MCF 10A (cell line): ENCODE measurements at regions not wholly inside any gene's neighbourhood (a gene's known extent, or its start where the extent isn't known, plus 50 kb on each side); places are given as distances from the start of the nearest gene placed in this dataset.

ENCODE experiments used
- BruUV-seq: library from RNA; stranded (reverse); fragments of 400-500 nt; replicated peaks from 2 replicates; lab custom pipeline; 2021; lab: Mats Ljungman, UMichigan
- CTCF ChIA-PET: fragments of 300-600 bp; sonication (Branson Sonifier 250); formaldehyde crosslinking; extraction: SDS; loops from one replicate; lab custom pipeline; 2021; ENCODE audit warnings: antibody characterized with exemption, inconsistent platforms; lab: Yijun Ruan, JAX
- POLR2A ChIA-PET: fragments of 300-600, 350-650 bp; sonication (Branson Sonifier 250); formaldehyde crosslinking; extraction: SDS; loops from one replicate; lab custom pipeline; 2020; ENCODE audit warnings: antibody characterized with exemption, inconsistent platforms; lab: Yijun Ruan, JAX
- DNase-seq: peaks from one replicate; pipeline ENCODE4 v3.0.0-alpha.2; 2018; ENCODE audit not compliant: unreplicated experiment
- H3K27ac Mint-ChIP-seq: one replicate; pipeline ENCODE4 v1.8.0; 2022; ENCODE audit warnings: mild to moderate bottlenecking, low read depth, mixed read lengths; ENCODE audit not compliant: unreplicated experiment
- H3K27me3 Mint-ChIP-seq: one replicate; pipeline ENCODE4 v1.8.0; 2022; ENCODE audit warnings: mixed read lengths; ENCODE audit not compliant: insufficient read depth, unreplicated experiment
- H3K36me3 Mint-ChIP-seq: one replicate; pipeline ENCODE4 v1.8.0; 2022; ENCODE audit warnings: mild to moderate bottlenecking, moderate library complexity, mixed read lengths; ENCODE audit not compliant: insufficient read depth, unreplicated experiment
- H3K4me1 Mint-ChIP-seq: one replicate; pipeline ENCODE4 v1.8.0; 2022; ENCODE audit warnings: mixed read lengths; ENCODE audit not compliant: insufficient read depth, unreplicated experiment
- H3K4me3 Mint-ChIP-seq: one replicate; pipeline ENCODE4 v1.8.0; 2022; ENCODE audit warnings: mild to moderate bottlenecking, moderate library complexity, mixed read lengths; ENCODE audit not compliant: unreplicated experiment
- H3K9me3 Mint-ChIP-seq: one replicate; pipeline ENCODE4 v1.8.0; 2022; ENCODE audit warnings: mixed read lengths; ENCODE audit not compliant: unreplicated experiment
- intact Hi-C: fragments of 100-400 bp; cut with micrococcal nuclease; formaldehyde crosslinking; loops from 2 replicates; pipeline ENCODE4 v1.14.1; 2022
- TF ChIP-seq, protein P1 (sequence below): fragments of 200-600 bp; IDR thresholded peaks from one replicate; pipeline ENCODE4 v1.8.0; 2022; ENCODE audit warnings: antibody characterized with exemption, mild to moderate bottlenecking; ENCODE audit not compliant: unreplicated experiment

GRCh38 chr22:35195821-35196220, 61.5 kb upstream of the HMGXB4 start:
- Mint-ChIP-seq H3K9me3 (peaks cover 8% of the 10 kb centered on the region), H3K4me3 (no peak overlapping the region), H3K27ac (no peak overlapping the region), H3K36me3 (no peaks in the 10 kb centered on the region), H3K27me3 (peaks cover 20% of the 10 kb centered on the region), H3K4me1 (peaks cover 17% of the 10 kb centered on the region)
- ChIA-PET CTCF (no interaction called here), POLR2A (no interaction called here)
- no peak for DNase-seq
- BruUV-seq, result no TSS peak
- TF ChIP-seq, protein P1, sequence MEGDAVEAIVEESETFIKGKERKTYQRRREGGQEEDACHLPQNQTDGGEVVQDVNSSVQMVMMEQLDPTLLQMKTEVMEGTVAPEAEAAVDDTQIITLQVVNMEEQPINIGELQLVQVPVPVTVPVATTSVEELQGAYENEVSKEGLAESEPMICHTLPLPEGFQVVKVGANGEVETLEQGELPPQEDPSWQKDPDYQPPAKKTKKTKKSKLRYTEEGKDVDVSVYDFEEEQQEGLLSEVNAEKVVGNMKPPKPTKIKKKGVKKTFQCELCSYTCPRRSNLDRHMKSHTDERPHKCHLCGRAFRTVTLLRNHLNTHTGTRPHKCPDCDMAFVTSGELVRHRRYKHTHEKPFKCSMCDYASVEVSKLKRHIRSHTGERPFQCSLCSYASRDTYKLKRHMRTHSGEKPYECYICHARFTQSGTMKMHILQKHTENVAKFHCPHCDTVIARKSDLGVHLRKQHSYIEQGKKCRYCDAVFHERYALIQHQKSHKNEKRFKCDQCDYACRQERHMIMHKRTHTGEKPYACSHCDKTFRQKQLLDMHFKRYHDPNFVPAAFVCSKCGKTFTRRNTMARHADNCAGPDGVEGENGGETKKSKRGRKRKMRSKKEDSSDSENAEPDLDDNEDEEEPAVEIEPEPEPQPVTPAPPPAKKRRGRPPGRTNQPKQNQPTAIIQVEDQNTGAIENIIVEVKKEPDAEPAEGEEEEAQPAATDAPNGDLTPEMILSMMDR, result no peak
- intact Hi-C loops, result no loop called here

GRCh38 chr22:35197071-35197470, 60.2 kb upstream of the HMGXB4 start:
- H3K27ac Mint-ChIP-seq, result no peak overlapping the region
- TF ChIP-seq, protein P1, result no peak
- H3K4me3 Mint-ChIP-seq, result no peak overlapping the region
- DNase-seq, result no peak
- ChIA-PET CTCF (no interaction called here), POLR2A (no interaction called here)
- H3K9me3 Mint-ChIP-seq, result peaks cover 7% of the 10 kb centered on the region
- intact Hi-C loops, result no loop called here
- peaks cover 20% of the 10 kb centered on the region for H3K27me3 Mint-ChIP-seq
- H3K4me1 Mint-ChIP-seq, result peaks cover 5% of the 10 kb centered on the region
- H3K36me3 Mint-ChIP-seq, result no peaks in the 10 kb centered on the region
- no TSS peak for BruUV-seq

GRCh38 chr22:35197886-35198285, 59.4 kb upstream of the HMGXB4 start:
- peaks cover 20% of the 10 kb centered on the region for H3K27me3 Mint-ChIP-seq

GRCh38 chr22:35198738-35199137, 58.6 kb upstream of the HMGXB4 start:
- ChIA-PET POLR2A (no interaction called here), CTCF (no interaction called here)
- Mint-ChIP-seq H3K27ac (no peak overlapping the region), H3K36me3 (no peaks in the 10 kb centered on the region), H3K4me3 (no peak overlapping the region), H3K4me1 (no peaks in the 10 kb centered on the region), H3K27me3 (peaks cover 20% of the 10 kb centered on the region), H3K9me3 (peaks cover 7% of the 10 kb centered on the region)
- no TSS peak for BruUV-seq
- intact Hi-C loops, result no loop called here
- TF ChIP-seq, protein P1, result no peak
- no peak for DNase-seq

More at GRCh38 chr22:35197886-35198285, 59.4 kb upstream of the HMGXB4 start:
- no peaks in the 10 kb centered on the region for H3K36me3 Mint-ChIP-seq
- BruUV-seq, result no TSS peak
- ChIA-PET POLR2A (no interaction called here), CTCF (no interaction called here)
- H3K9me3 Mint-ChIP-seq, result peaks cover 7% of the 10 kb centered on the region
- no peak overlapping the region for H3K27ac Mint-ChIP-seq
- intact Hi-C loops, result no loop called here
- no peak overlapping the region for H3K4me3 Mint-ChIP-seq
- TF ChIP-seq, protein P1, result no peak
- DNase-seq, result no peak
- no peaks in the 10 kb centered on the region for H3K4me1 Mint-ChIP-seq
